PC-9 (cell line): ENCODE measurements at regions not wholly inside any gene's neighbourhood (a gene's known extent, or its start where the extent isn't known, plus 50 kb on each side); places are given as distances from the start of the nearest gene placed in this dataset.

Source experiments
- BruUV-seq: library from RNA; stranded (reverse); fragments of 400-500 nt; replicated peaks from 2 replicates; lab custom pipeline; 2021; lab: Mats Ljungman, UMichigan
- CTCF ChIA-PET: fragments of 300-600 bp; sonication (Branson Sonifier 250); formaldehyde crosslinking; loops from one replicate; lab custom pipeline; 2022; ENCODE audit warnings: antibody characterized with exemption; lab: Charles Lee
- POLR2A ChIA-PET: fragments of 300-600 bp; sonication (Branson Sonifier 250); formaldehyde crosslinking; loops from one replicate; lab custom pipeline; 2022; ENCODE audit warnings: antibody characterized with exemption; ENCODE audit not compliant: unreplicated experiment; lab: Charles Lee
- DNase-seq, 2 experiments: peaks; one replicate each; pipeline versions ENCODE4 v3.0.0 to v3.0.0-alpha.2; 2015 to 2022; ENCODE audit warnings: mixed read lengths in 1 of 2
- H2AFZ ChIP-seq: fragments of 200-600 bp; sonication (generic); 2 replicates; pipeline ENCODE4 v1.8.1; 2017; ENCODE audit warnings: antibody characterized with exemption
- H3F3A ChIP-seq: fragments of 200-600 bp; sonication (generic); 2 replicates; pipeline ENCODE4 v1.8.1; 2017; ENCODE audit warnings: antibody characterized with exemption, mild to moderate bottlenecking, low read depth; ENCODE audit not compliant: insufficient read depth
- H3K27ac ChIP-seq: fragments of 200-600 bp; sonication (generic); 2 replicates; pipeline ENCODE4 v1.6.1; 2016; ENCODE audit warnings: mixed run types
- H3K27me3 ChIP-seq: fragments of 200-600 bp; sonication (generic); 2 replicates; pipeline ENCODE4 v1.6.1; 2016; ENCODE audit warnings: low read depth, mixed run types; ENCODE audit not compliant: insufficient read depth
- H3K36me3 ChIP-seq: fragments of 200-600 bp; sonication (generic); 2 replicates; pipeline ENCODE4 v1.6.1; 2016; ENCODE audit warnings: low read depth, mixed run types
- H3K4me1 ChIP-seq: fragments of 200-600 bp; sonication (generic); replicated peaks from 2 replicates; pipeline ENCODE4 v1.6.1; 2016; ENCODE audit warnings: mixed run types; ENCODE audit not compliant: insufficient read depth
- H3K4me2 ChIP-seq: fragments of 200-600 bp; sonication (generic); 2 replicates; pipeline ENCODE4 v1.6.1; 2017; ENCODE audit warnings: mixed run types
- H3K4me3 ChIP-seq: fragments of 200-600 bp; sonication (generic); 2 replicates; pipeline ENCODE4 v1.6.1; 2016; ENCODE audit warnings: mixed run types
- H3K79me2 ChIP-seq: fragments of 200-600 bp; sonication (generic); 2 replicates; pipeline ENCODE4 v1.6.1; 2017; ENCODE audit warnings: low read depth, mixed run types
- H3K9me2 ChIP-seq: fragments of 200-600 bp; sonication (generic); 2 replicates; pipeline ENCODE4 v1.8.1; 2017; ENCODE audit warnings: mild to moderate bottlenecking; ENCODE audit not compliant: insufficient read depth
- H3K9me3 ChIP-seq: fragments of 200-600 bp; sonication (generic); 2 replicates; pipeline ENCODE4 v1.8.1; 2016; ENCODE audit warnings: low read depth; ENCODE audit not compliant: insufficient read depth
- H4K20me1 ChIP-seq: fragments of 200-600 bp; sonication (generic); 2 replicates; pipeline ENCODE4 v1.8.1; 2017; ENCODE audit not compliant: insufficient read depth
- EZH2 ChIP-seq: fragments of 200-600 bp; sonication (generic); IDR thresholded peaks from 2 replicates; pipeline ENCODE4 v1.8.0; 2017; ENCODE audit warnings: antibody characterized with exemption, low read depth
- intact Hi-C: fragments of 100-400 bp; cut with micrococcal nuclease; formaldehyde crosslinking; loops from one replicate; pipeline ENCODE4 v1.10.0; 2022; ENCODE audit not compliant: unreplicated experiment
- TF ChIP-seq, protein P1 (sequence below): fragments of 200-600 bp; sonication (generic); conservative IDR thresholded peaks from 2 replicates; pipeline ENCODE4 v1.6.1; 2017; ENCODE audit warnings: mixed run types, antibody characterized with exemption, mild to moderate bottlenecking, moderate library complexity

DNA sequence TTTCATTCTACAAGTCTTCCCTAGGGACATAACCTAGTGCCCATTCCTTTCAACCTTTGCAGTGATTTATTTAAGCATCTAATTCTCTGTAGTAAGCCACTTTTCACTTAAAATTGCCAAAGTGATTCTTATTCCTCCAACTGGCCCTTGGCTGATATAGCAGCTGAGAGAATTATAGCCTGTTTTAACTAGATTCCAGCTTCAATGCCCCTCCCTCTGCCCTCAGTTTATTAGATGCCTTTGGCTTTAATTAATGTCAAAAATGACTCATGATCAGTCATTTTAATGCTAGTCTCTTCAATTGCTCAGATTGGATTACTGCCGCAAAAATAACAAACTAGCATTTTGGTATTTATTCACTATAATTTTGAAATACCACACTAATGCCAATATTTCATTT lies 145.4 kb upstream of the KCTD3 start:
- H3F3A ChIP-seq = no peaks in the 10 kb centered on the region
- H3K9me2 ChIP-seq = peaks cover 4% of the 10 kb centered on the region; the same call in 1 of the 2 replicates
- H3K9me3 ChIP-seq = no peaks in the 10 kb centered on the region; the same call in 1 of the 2 replicates
- CTCF ChIA-PET = no interaction called here
- H3K79me2 ChIP-seq = no peaks in the 10 kb centered on the region
- TF ChIP-seq EZH2 = no peak
- TF ChIP-seq, protein P1, sequence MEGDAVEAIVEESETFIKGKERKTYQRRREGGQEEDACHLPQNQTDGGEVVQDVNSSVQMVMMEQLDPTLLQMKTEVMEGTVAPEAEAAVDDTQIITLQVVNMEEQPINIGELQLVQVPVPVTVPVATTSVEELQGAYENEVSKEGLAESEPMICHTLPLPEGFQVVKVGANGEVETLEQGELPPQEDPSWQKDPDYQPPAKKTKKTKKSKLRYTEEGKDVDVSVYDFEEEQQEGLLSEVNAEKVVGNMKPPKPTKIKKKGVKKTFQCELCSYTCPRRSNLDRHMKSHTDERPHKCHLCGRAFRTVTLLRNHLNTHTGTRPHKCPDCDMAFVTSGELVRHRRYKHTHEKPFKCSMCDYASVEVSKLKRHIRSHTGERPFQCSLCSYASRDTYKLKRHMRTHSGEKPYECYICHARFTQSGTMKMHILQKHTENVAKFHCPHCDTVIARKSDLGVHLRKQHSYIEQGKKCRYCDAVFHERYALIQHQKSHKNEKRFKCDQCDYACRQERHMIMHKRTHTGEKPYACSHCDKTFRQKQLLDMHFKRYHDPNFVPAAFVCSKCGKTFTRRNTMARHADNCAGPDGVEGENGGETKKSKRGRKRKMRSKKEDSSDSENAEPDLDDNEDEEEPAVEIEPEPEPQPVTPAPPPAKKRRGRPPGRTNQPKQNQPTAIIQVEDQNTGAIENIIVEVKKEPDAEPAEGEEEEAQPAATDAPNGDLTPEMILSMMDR = no peak
- H2AFZ ChIP-seq = no peak overlapping the region
- POLR2A ChIA-PET = no interaction called here
- H4K20me1 ChIP-seq = no peaks in the 10 kb centered on the region
- H3K4me2 ChIP-seq = no peak overlapping the region
- H3K4me3 ChIP-seq = no peak overlapping the region
- no peaks in the 10 kb centered on the region for H3K4me1 ChIP-seq
- no TSS peak for BruUV-seq
- H3K27ac ChIP-seq = no peak overlapping the region
- DNase-seq = no peak
- H3K36me3 ChIP-seq = no peaks in the 10 kb centered on the region
- H3K27me3 ChIP-seq = no peaks in the 10 kb centered on the region
- intact Hi-C loops = no loop called here

DNA sequence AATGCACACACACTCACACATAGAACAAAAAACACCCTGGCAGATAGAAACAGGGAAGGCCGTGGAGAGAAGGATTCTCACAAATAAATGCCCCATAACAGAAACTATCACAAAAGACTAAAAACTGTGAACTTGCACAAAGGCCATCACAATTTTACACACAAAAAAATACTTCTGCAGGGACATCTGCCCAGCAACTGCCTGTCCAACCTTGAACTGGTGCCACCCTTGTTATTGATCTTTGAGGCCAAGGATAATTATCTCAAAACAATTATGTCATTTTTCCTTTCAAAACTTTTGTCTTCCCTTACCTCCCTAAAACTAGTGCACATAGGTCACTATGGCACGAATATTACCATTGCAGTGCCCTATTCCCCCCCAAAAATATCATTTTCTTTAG lies 143.8 kb upstream of the KCTD3 start:
- Histone ChIP-seq H2AFZ (no peak overlapping the region), H3F3A (no peaks in the 10 kb centered on the region), H3K9me2 (peaks cover 4% of the 10 kb centered on the region; the same call in 1 of the 2 replicates), H3K4me2 (no peak overlapping the region), H3K79me2 (no peaks in the 10 kb centered on the region), H4K20me1 (no peaks in the 10 kb centered on the region), H3K27me3 (no peaks in the 10 kb centered on the region), H3K27ac (no peak overlapping the region), H3K36me3 (no peaks in the 10 kb centered on the region), H3K4me3 (no peak overlapping the region), H3K4me1 (no peaks in the 10 kb centered on the region), H3K9me3 (no peaks in the 10 kb centered on the region; the same call in 1 of the 2 replicates)
- BruUV-seq = no TSS peak
- ChIA-PET CTCF (no interaction called here), POLR2A (no interaction called here)
- intact Hi-C loops = no loop called here
- no peak for TF ChIP-seq EZH2
- TF ChIP-seq, protein P1 = no peak
- no peak for DNase-seq

DNA sequence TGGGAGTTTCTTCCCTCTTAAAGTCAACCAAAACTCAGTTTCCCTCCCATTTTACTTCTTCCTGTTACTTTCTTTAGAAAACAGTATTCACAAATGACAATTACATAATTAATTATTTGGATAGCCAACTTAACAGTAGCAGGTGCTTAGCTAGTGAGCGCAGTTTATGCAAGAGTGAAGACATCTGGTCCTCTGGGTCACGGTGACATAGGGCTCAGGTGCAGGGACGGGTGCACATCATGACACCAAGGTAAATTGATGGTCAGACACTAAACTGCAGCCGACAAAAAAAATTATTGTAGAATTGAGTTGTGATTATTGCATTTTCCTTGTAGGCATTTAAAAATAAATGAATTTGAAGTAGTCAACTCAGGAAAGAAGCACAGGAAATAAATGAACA lies 142.0 kb upstream of the KCTD3 start:
- Histone ChIP-seq H3K27ac (no peak overlapping the region), H3K9me2 (no peaks in the 10 kb centered on the region), H3K4me3 (no peak overlapping the region), H3K4me1 (no peaks in the 10 kb centered on the region), H2AFZ (no peak overlapping the region), H3F3A (no peaks in the 10 kb centered on the region), H3K36me3 (no peaks in the 10 kb centered on the region), H3K79me2 (no peaks in the 10 kb centered on the region), H3K9me3 (no peaks in the 10 kb centered on the region), H3K4me2 (no peak overlapping the region), H4K20me1 (no peaks in the 10 kb centered on the region), H3K27me3 (no peaks in the 10 kb centered on the region)
- DNase-seq = no peak
- ChIA-PET POLR2A (interaction anchor here (0.5 kb wide), 1 partner anchor 142 kb away, joined by 18 read pairs; the partner anchor contains the start of gene KCTD3), CTCF (no interaction called here)
- intact Hi-C loops = no loop called here
- no TSS peak for BruUV-seq
- no peak for TF ChIP-seq EZH2
- TF ChIP-seq, protein P1 = no peak
